AG09309 (cell line): ENCODE measurements at regions not wholly inside any gene's neighbourhood (a gene's known extent, or its start where the extent isn't known, plus 50 kb on each side); places are given as distances from the start of the nearest gene placed in this dataset.

ENCODE experiments used
- DNase-seq: peaks from one replicate; pipeline ENCODE4 v3.0.0-alpha.2; 2010; ENCODE audit warnings: low read depth
- H3K4me3 ChIP-seq: 2 replicates; pipeline ENCODE4 v1.5.1; 2011; ENCODE audit warnings: mild to moderate bottlenecking, low read depth, low read length, moderate library complexity; ENCODE audit not compliant: control insufficient read depth
- TF ChIP-seq, protein P1 (sequence below): IDR thresholded peaks from 2 replicates; pipeline ENCODE4 v1.5.1; 2011; ENCODE audit warnings: mild to moderate bottlenecking, low read depth, low read length, inconsistent platforms; ENCODE audit not compliant: insufficient read depth, control insufficient read depth; ENCODE audit errors: missing control alignments

DNA sequence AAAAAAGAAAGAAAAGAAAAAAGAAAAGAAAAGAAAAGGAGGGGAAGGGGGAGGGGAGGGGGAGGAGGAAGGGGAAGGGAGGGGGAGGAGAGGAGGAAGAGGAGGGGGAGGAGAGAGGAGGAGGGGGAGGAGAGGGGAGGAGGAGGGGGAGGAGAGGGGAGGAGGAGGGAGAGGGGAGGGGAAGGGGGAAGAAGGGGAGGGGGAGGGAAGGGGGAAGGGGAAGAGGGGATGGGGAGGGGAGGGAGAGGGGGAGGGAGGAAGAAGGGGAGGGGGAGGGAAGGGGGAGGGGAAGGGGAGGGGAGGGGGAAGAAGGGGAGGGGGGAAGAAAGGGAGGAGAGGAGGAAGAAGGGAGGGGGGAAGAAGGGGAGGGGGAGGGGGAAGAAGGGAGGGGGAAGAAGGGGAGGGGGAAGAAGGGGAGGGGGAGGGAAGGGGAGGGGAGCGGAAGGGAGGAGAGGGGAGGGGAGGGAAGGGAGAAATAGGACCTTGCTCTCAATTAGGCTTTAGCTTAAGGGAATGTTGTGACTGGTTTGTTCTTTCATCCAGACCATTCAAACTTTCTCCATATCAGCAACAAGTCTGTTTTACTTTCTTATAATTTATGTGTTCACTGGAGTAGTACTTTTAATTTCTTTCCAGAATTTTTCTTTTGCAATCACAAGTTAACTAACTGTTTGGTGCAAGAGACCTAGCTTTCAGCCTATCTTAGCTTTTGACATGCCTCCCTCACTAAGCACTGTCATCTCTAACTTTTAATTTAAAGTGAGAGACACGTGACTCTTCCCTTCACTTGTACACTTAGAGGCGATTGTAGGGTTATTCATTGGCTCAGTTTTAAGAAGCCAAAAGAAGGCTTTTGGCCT is 76.5 kb upstream of the EGLN3 start:
- TF ChIP-seq, protein P1, sequence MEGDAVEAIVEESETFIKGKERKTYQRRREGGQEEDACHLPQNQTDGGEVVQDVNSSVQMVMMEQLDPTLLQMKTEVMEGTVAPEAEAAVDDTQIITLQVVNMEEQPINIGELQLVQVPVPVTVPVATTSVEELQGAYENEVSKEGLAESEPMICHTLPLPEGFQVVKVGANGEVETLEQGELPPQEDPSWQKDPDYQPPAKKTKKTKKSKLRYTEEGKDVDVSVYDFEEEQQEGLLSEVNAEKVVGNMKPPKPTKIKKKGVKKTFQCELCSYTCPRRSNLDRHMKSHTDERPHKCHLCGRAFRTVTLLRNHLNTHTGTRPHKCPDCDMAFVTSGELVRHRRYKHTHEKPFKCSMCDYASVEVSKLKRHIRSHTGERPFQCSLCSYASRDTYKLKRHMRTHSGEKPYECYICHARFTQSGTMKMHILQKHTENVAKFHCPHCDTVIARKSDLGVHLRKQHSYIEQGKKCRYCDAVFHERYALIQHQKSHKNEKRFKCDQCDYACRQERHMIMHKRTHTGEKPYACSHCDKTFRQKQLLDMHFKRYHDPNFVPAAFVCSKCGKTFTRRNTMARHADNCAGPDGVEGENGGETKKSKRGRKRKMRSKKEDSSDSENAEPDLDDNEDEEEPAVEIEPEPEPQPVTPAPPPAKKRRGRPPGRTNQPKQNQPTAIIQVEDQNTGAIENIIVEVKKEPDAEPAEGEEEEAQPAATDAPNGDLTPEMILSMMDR = no peak
- DNase-seq = no peak

DNA sequence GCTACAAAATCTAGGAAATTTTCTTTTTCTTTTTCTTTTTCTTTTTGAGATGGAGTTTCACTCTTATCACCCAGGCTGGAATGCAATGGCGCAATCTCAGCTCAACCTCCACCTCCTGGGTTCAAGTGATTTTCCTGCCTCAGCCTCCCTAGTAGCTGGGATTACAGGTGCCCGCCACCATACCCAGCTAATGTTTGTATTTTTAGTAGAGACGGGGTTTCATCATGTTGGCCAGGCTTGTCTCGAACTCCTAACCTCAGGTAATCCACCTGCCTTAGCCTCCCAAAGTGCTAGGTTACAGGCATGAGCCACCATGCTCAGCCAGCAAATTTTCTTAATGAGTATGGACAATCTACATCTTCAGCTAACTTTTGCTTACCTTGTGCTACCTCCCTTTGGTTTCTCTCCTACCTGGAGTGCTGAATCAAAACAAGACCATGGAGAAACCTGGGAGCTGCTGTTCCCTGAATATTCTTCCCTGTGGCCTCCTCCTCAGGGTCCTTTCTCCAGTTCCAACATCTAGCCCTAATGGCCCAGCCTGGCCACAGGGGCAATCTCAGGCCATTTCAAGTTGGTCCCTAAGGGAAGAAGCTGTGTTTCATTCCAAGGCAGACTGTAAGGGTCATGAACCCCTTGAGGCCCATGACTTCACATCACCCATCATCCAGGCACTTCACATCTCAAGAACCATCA is 74.6 kb upstream of the EGLN3 start:
- no peak overlapping the region for H3K4me3 ChIP-seq
- TF ChIP-seq, protein P1 = no peak
- no peak for DNase-seq

More for the DNA sequence above, 76.5 kb upstream of the EGLN3 start:
- H3K4me3 ChIP-seq = no peak overlapping the region

DNA sequence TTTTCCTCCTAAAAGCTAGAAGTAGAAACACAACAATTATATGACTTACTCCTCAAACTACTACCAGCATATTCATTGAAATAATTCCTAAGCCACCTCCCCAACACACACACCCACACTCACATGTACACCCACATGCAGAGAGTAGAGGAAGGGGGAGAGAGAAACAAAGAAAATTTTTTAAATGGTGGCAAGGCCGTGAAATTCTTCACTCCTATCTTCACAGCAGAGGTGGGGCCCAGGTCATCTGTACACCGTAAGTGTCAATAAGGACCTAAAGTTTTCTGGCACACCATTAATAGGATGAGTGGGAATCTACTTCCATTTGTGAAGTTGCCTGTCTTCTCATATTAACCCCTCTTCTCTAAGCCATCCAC is 73.9 kb upstream of the EGLN3 start:
- no peak for DNase-seq
- TF ChIP-seq, protein P1 = no peak
- no peak overlapping the region for H3K4me3 ChIP-seq

DNA sequence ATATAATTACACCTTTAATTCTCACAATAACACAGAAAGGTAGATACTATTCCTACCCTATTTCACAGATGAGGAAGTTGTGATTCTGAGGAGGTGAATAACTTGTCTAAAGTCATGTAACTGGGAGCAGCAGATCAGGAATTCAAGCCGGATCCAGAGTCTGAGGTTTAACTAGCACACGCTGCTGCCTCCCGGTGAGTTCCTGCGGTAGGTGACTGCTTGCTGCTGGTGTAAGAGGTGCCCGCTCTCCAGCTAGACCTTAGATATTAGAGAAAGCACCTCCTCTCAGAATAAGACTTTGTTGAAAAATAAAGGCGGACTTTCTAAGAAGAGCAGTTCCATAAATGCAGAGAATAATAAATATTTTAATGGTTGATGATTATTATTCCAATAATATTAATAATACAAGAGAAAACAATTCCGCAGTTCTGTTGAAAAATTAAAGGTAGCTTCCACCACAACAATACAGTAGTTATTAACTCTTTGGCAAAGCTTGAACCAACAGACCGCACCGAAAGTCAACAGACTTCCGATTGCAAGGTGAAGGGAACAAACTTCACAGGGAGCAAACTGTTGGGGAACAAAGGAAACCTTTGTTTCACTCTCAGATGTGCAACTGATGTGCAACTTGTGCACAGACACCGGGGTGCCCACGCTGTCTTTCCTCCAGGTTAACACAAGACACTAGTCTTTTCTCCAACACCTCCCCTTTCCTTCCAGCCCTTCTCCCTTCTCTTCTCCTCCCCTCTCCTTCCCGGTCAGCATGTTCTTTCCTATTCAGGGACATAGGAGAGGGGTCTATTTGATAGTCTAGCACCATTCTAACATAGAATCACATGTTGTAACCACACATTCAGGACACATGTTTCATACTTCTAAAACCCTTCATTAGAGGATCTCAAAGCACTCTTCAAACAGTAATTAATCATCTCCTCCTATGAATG is 73.2 kb upstream of the EGLN3 start:
- TF ChIP-seq, protein P1 = no peak
- H3K4me3 ChIP-seq = no peak overlapping the region
- DNase-seq = no peak

DNA sequence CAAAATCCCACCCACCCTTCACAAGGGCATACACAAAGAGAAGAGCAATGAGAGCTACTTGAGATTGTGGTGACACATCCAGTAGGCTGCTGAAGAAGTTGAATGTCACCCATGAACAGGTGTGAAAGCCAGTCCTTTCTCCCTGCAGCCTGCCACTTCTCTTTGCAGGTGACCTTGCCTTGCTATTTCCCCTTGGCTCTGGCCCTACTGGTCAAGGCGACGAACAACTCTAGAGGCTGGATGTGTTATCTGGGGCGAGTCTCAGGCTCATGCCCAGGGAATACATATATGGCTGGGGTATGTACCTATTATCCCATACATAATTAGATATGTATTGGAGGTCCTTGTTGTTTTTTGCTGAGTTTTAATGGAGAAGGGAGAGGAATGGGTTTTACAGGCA is 70.2 kb upstream of the EGLN3 start:
- DNase-seq = no peak
- no peak overlapping the region for H3K4me3 ChIP-seq
- TF ChIP-seq, protein P1 = no peak

DNA sequence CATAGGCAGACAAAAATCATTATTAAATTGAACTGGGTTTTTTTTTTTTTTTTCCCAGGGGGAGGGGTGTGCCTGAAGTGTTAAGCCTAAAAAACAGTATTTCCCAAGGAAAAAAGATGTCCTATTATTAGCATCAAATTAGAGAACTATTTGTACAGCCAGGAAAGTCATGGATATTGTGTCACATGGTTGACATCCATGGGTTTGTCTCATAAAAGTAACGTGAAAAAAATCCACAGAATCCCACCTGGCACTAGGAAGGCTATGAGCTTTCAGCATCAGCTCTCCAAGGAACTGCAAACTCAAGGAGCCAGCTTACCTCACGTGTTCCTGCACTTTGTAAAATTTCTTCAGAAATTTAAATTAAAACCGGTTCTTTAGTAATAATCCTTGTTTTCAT is 69.1 kb upstream of the EGLN3 start:
- no peak for DNase-seq
- no peak overlapping the region for H3K4me3 ChIP-seq
- TF ChIP-seq, protein P1 = no peak
